K562 (cell line): ENCODE measurements at regions not wholly inside any gene's neighbourhood (a gene's known extent, or its start where the extent isn't known, plus 50 kb on each side); places are given as distances from the start of the nearest gene placed in this dataset.

Experiments used
- ATAC-seq: fragments of 200-7000 bp; cut with Tn5 transposase; 3 replicates; pipeline ENCODE4 v1.9.1; 2020; ENCODE audit warnings: moderate library complexity
- BruUV-seq: library from RNA; stranded (reverse); fragments of 400-500 nt; replicated peaks from 2 replicates; lab custom pipeline; 2021; lab: Mats Ljungman, UMichigan
- CTCF ChIA-PET: fragments of 300-600 bp; formaldehyde crosslinking; extraction: SDS; loops from one replicate; lab custom pipeline; 2021; ENCODE audit warnings: low intra/inter-chr PET ratio; lab: Yijun Ruan, JAX
- POLR2A ChIA-PET: fragments of 300-600, 350-650 bp; sonication (Branson Sonifier 250); formaldehyde crosslinking; extraction: SDS; loops from one replicate; lab custom pipeline; 2021; ENCODE audit warnings: antibody characterized with exemption, inconsistent platforms; lab: Yijun Ruan, JAX
- DNase-seq, 4 experiments: peaks; one replicate each; pipeline versions ENCODE4 v3.0.0 to v3.0.0-alpha.2; 2011 to 2018; ENCODE audit warnings: low spot score in 3 of 4, mixed read lengths in 3 of 4; ENCODE audit errors: extremely low read depth in 1 of 4
- FAIRE-seq: peaks from 2 replicates; lab custom pipeline; 2011; peaks lifted over from hg19 to GRCh38; lab: Jason Lieb, UNC
- H2AFZ ChIP-seq: 2 replicates; pipeline ENCODE4 v1.6.0; 2011; ENCODE audit warnings: low read depth, low read length, control low read depth, inconsistent platforms
- H3K27ac ChIP-seq: fragments of 200-600 bp; 3 replicates; pipeline ENCODE4 v1.8.0; 2011; ENCODE audit warnings: low read depth, mild to moderate bottlenecking, control low read depth, inconsistent platforms, low read length, moderate library complexity, mixed read lengths; ENCODE audit errors: extremely low read depth
- H3K27me3 ChIP-seq, 2 experiments: fragments of 300-600 bp in 1 of 2; 2 replicates in 1 of 2; 3 replicates in 1 of 2; pipeline versions ENCODE4 v1.6.0 to v1.8.0; 2011; ENCODE audit warnings: inconsistent platforms in 2 of 2, low read length in 2 of 2, mild to moderate bottlenecking in 1 of 2, mixed read lengths in 1 of 2, moderate library complexity in 1 of 2; ENCODE audit not compliant: control insufficient read depth in 2 of 2, insufficient read depth in 2 of 2
- H3K36me3 ChIP-seq: fragments of 300-600 bp; 3 replicates; pipeline ENCODE4 v1.8.0; 2011; ENCODE audit warnings: mild to moderate bottlenecking, low read length, inconsistent platforms; ENCODE audit not compliant: control insufficient read depth, insufficient read depth
- H3K4me1 ChIP-seq, 2 experiments: fragments of 200-600 bp in 1 of 2; replicated peaks in 1 of 2; 2 replicates in 1 of 2; 3 replicates in 1 of 2; pipeline versions ENCODE4 v1.5.1 to v1.8.0; 2011; ENCODE audit warnings: inconsistent platforms in 2 of 2, low read length in 2 of 2, mild to moderate bottlenecking in 1 of 2, mixed read lengths in 1 of 2, moderate library complexity in 1 of 2; ENCODE audit not compliant: control insufficient read depth in 2 of 2, insufficient read depth in 2 of 2
- H3K4me2 ChIP-seq: 2 replicates; pipeline ENCODE4 v1.6.1; 2011; ENCODE audit warnings: low read length, control low read depth, inconsistent platforms, mixed read lengths; ENCODE audit not compliant: insufficient read depth
- H3K4me3 ChIP-seq: fragments of 200-600 bp; sonication (generic), shearing (Covaris generic); 2 replicates; pipeline ENCODE4 v1.5.1; 2016; ENCODE audit warnings: control low read depth, inconsistent platforms
- H3K79me2 ChIP-seq: fragments of 200-600 bp; 3 replicates; pipeline ENCODE4 v1.8.0; 2011; ENCODE audit warnings: low read length, inconsistent platforms; ENCODE audit not compliant: control insufficient read depth, insufficient read depth
- H3K9ac ChIP-seq, 2 experiments: 2 replicates each; pipeline versions ENCODE4 v1.6.0 to v1.6.1; 2011; ENCODE audit warnings: low read depth in 2 of 2, low read length in 2 of 2, control low read depth in 1 of 2, inconsistent platforms in 1 of 2, mild to moderate bottlenecking in 1 of 2, mixed read lengths in 1 of 2; ENCODE audit not compliant: insufficient read depth in 1 of 2
- H3K9me1 ChIP-seq: one replicate; pipeline ENCODE4 v1.6.0; 2011; ENCODE audit warnings: inconsistent platforms, mild to moderate bottlenecking, low read length, moderate library complexity; ENCODE audit not compliant: control insufficient read depth, insufficient read depth
- H3K9me3 ChIP-seq: replicated peaks from 2 replicates; pipeline ENCODE4 v1.5.1; 2011; ENCODE audit warnings: low read depth, low read length, inconsistent platforms; ENCODE audit not compliant: control insufficient read depth, insufficient read depth
- H4K20me1 ChIP-seq: replicated peaks from 2 replicates; pipeline ENCODE4 v1.6.1; 2011; ENCODE audit warnings: low read length, inconsistent platforms, mixed read lengths; ENCODE audit not compliant: control insufficient read depth, insufficient read depth
- CBX1 ChIP-seq: sonication (generic); IDR thresholded peaks from 2 replicates; pipeline ENCODE4 v1.6.1; 2016; ENCODE audit warnings: antibody characterized with exemption, low read depth, mild to moderate bottlenecking
- CTBP1 ChIP-seq: fragments of 450-650 bp; IDR thresholded peaks from 2 replicates; pipeline ENCODE4 v1.6.1; 2016; ENCODE audit warnings: borderline replicate concordance
- FOXK1 ChIP-seq: sonication (generic); formaldehyde crosslinking; IDR thresholded peaks from 2 replicates; pipeline ENCODE4 v1.8.0; 2022; ENCODE audit warnings: missing genetic modification reagents, mild to moderate bottlenecking, borderline replicate concordance
- JUNB ChIP-seq: fragments of 450-650 bp; formaldehyde crosslinking; conservative IDR thresholded peaks from 2 replicates; pipeline ENCODE4 v1.4.0; 2020; ENCODE audit warnings: mild to moderate bottlenecking
- KAT8 ChIP-seq: fragments of 450-650 bp; IDR thresholded peaks from 2 replicates; pipeline ENCODE4 v1.6.1; 2016; ENCODE audit warnings: low read depth, mild to moderate bottlenecking
- MAFK ChIP-seq: IDR thresholded peaks from 2 replicates; pipeline ENCODE4 v1.6.1; 2011; ENCODE audit warnings: low read length, improper control_type of control experiment
- NBN ChIP-seq: fragments of 450-650 bp; IDR thresholded peaks from 2 replicates; pipeline ENCODE4 v1.6.1; 2016; ENCODE audit warnings: low read depth, mild to moderate bottlenecking
- NCOA4 ChIP-seq: fragments of 450-650 bp; IDR thresholded peaks from 2 replicates; pipeline ENCODE4 v1.6.1; 2018; ENCODE audit warnings: mild to moderate bottlenecking; ENCODE audit not compliant: partially characterized antibody
- NFIX ChIP-seq: fragments of 250-450 bp; sonication (Bioruptor Pico); IDR thresholded peaks from 2 replicates; pipeline ENCODE4 v1.4.0; 2020; ENCODE audit warnings: low read depth, mild to moderate bottlenecking, moderate library complexity
- NFYB ChIP-seq: IDR thresholded peaks from 2 replicates; pipeline ENCODE4 v1.6.1; 2011; ENCODE audit warnings: mild to moderate bottlenecking, moderate library complexity; ENCODE audit not compliant: insufficient read length; ENCODE audit errors: extremely low read depth
- PTBP1 ChIP-seq: fragments of 200-400 bp; formaldehyde crosslinking; IDR thresholded peaks from 2 replicates; pipeline ENCODE4 v1.6.1; 2017; ENCODE audit warnings: low read depth, low read length
- RBM15 ChIP-seq: fragments of 200-400 bp; formaldehyde crosslinking; IDR thresholded peaks from 2 replicates; pipeline ENCODE4 v1.6.1; 2018; ENCODE audit warnings: mild to moderate bottlenecking, low read length, moderate library complexity; ENCODE audit not compliant: insufficient read depth
- RFX5 ChIP-seq: IDR thresholded peaks from 2 replicates; pipeline ENCODE4 v1.6.1; 2011; ENCODE audit warnings: low read depth, mild to moderate bottlenecking, improper control_type of control experiment, low read length
- RNF2 ChIP-seq: sonication (generic); IDR thresholded peaks from 2 replicates; pipeline ENCODE4 v1.6.1; 2016
- SAFB2 ChIP-seq: fragments of 200-400 bp; formaldehyde crosslinking; IDR thresholded peaks from 2 replicates; pipeline ENCODE4 v1.6.1; 2018; ENCODE audit warnings: borderline replicate concordance, low read length, low read depth, moderate library complexity; ENCODE audit not compliant: severe bottlenecking
- SAP30 ChIP-seq: fragments of 200-600 bp; sonication (generic); IDR thresholded peaks from 2 replicates; pipeline ENCODE4 v1.6.1; 2012; ENCODE audit warnings: borderline replicate concordance, low read depth, mild to moderate bottlenecking, moderate library complexity, low read length, control low read depth, inconsistent platforms; ENCODE audit not compliant: insufficient read depth, poor library complexity, severe bottlenecking
- ZKSCAN1 ChIP-seq: fragments of 150-350 bp; IDR thresholded peaks from 2 replicates; pipeline ENCODE4 v1.6.1; 2016; ENCODE audit warnings: low read depth, low read length
- ZNF134 ChIP-seq: fragments of 250-450 bp; sonication (Bioruptor Pico); conservative IDR thresholded peaks from 2 replicates; pipeline ENCODE4 v1.4.0; 2020
- ZNF175 ChIP-seq: fragments of 200-800 bp; sonication (Bioruptor generic); IDR thresholded peaks from 2 replicates; pipeline ENCODE4 v1.6.1; 2016; ENCODE audit warnings: low read depth, mild to moderate bottlenecking, missing genetic modification characterization, missing compliant biosample characterization
- ZNF282 ChIP-seq: sonication (generic); formaldehyde crosslinking; IDR thresholded peaks from 2 replicates; pipeline ENCODE4 v1.8.1; 2023; ENCODE audit warnings: missing genetic modification reagents
- ZNF41 ChIP-seq: fragments of 250-450 bp; sonication (Bioruptor Pico); conservative IDR thresholded peaks from 2 replicates; pipeline ENCODE4 v1.4.0; 2020; ENCODE audit warnings: mild to moderate bottlenecking
- WGBS: fragments of 100-300 bp; shearing (Covaris generic); methylation state at CpG from one replicate; pipeline ENCODE4 v1.1.6; 2016; ENCODE audit warnings: low coverage, mixed read lengths; ENCODE audit not compliant: insufficient coverage; ENCODE audit errors: missing lambda C conversion rate; 5-methylcytosine and 5-hydroxymethylcytosine counted together
- in situ Hi-C: fragments of 300-500 bp; cut with MboI; formaldehyde crosslinking; loops from 4 replicates; pipeline ENCODE4 v1.15.0; 2018; ENCODE audit warnings: inconsistent platforms, mixed read lengths
- intact Hi-C: fragments of 100-400 bp; cut with micrococcal nuclease; formaldehyde crosslinking; loops from 2 replicates; pipeline ENCODE4 v1.14.2; 2022
- TF ChIP-seq, protein P1 (sequence below): fragments of 450-650 bp; formaldehyde crosslinking; IDR thresholded peaks from 2 replicates; pipeline ENCODE4 v1.4.0; 2020; ENCODE audit warnings: mild to moderate bottlenecking
- TF ChIP-seq, protein P2 (sequence below): fragments of 450-650 bp; IDR thresholded peaks from 2 replicates; pipeline ENCODE4 v1.6.1; 2016; ENCODE audit warnings: mild to moderate bottlenecking

DNA sequence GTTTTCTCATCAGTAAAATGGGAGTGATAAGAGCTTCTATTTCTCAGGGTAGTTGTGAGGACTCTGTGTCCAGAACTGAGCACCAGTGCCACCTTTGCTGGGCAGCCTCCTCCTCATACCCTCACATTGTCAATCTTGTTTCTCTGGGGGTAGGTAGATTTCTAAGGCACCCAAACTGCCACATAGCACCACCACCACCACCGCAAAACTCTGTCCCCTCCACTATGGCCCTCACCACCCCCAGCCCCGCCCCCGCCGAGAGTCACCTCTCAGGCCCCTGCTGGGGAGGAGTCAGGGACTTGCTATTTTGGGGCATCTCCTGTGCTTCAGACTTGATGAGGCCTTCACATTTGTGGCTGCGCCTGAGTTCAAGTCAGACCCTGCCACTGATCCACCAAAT lies 549.2 kb downstream of the PTPRU start (continued):
- TF ChIP-seq NBN, result no peak
- no peak for TF ChIP-seq NFIX
- TF ChIP-seq SAP30, result no peak
- no peak for TF ChIP-seq RFX5
- no peak for TF ChIP-seq RNF2
- no peak for TF ChIP-seq JUNB (CRISPR knock-in tag)
- TF ChIP-seq CBX1, result no peak
- no peak for TF ChIP-seq MAFK
- no peak for TF ChIP-seq SAFB2
- TF ChIP-seq, protein P1, sequence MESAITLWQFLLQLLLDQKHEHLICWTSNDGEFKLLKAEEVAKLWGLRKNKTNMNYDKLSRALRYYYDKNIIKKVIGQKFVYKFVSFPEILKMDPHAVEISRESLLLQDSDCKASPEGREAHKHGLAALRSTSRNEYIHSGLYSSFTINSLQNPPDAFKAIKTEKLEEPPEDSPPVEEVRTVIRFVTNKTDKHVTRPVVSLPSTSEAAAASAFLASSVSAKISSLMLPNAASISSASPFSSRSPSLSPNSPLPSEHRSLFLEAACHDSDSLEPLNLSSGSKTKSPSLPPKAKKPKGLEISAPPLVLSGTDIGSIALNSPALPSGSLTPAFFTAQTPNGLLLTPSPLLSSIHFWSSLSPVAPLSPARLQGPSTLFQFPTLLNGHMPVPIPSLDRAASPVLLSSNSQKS (CRISPR knock-in tag), result no peak
- no peak for TF ChIP-seq PTBP1

DNA sequence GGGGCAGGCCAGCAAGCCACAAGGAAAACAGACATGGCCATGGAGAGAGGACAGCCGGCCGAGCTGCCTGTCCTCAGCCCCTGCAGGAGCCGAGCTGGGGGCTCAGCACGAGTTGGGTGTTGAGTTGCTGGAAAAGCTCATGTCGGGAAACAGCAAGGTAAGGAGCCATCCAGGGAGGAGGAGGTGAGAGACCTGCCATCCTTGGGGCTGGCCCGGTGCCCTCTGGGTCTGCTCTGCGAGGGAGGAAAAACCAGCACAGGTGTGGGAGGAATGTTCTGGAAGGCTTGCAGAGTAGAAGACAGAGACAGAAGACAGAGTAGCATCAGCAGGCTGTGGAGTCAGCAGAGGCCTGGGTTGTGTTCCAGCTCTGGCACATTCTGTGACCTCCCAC lies 548.8 kb downstream of the PTPRU start:
- no peak overlapping the region for H3K9ac ChIP-seq
- peaks cover 0 to 2% of the 10 kb centered on the region in 2 experiments; a peak in 1 of 5 replicates for H3K4me1 ChIP-seq
- H3K27me3 ChIP-seq, result peaks cover 8 to 36% of the 10 kb centered on the region in 2 experiments; a peak in 4 of 5 replicates
- no peak for FAIRE-seq
- ChIA-PET POLR2A (no interaction called here), CTCF (no interaction called here)
- intact Hi-C loops (no loop called here), in situ Hi-C loops (no loop called here)
- no peaks in the 10 kb centered on the region for H3K79me2 ChIP-seq
- no peak for DNase-seq
- no peaks in the 10 kb centered on the region for H3K36me3 ChIP-seq
- 2% methylated on average over 7 of the region's 7 CpGs for WGBS
- H3K9me3 ChIP-seq, result no peaks in the 10 kb centered on the region
- H3K4me3 ChIP-seq, result no peak overlapping the region
- no peak overlapping the region for H3K4me2 ChIP-seq
- H4K20me1 ChIP-seq, result no peaks in the 10 kb centered on the region
- no peak for TF ChIP-seq RBM15
- no peak for TF ChIP-seq ZNF41 (CRISPR knock-in tag)
- TF ChIP-seq NFYB, result no peak
- TF ChIP-seq FOXK1 (CRISPR knock-in tag), result no peak
- no peak for TF ChIP-seq CTBP1
- TF ChIP-seq ZNF282 (CRISPR knock-in tag), result no peak
- TF ChIP-seq, protein P2, sequence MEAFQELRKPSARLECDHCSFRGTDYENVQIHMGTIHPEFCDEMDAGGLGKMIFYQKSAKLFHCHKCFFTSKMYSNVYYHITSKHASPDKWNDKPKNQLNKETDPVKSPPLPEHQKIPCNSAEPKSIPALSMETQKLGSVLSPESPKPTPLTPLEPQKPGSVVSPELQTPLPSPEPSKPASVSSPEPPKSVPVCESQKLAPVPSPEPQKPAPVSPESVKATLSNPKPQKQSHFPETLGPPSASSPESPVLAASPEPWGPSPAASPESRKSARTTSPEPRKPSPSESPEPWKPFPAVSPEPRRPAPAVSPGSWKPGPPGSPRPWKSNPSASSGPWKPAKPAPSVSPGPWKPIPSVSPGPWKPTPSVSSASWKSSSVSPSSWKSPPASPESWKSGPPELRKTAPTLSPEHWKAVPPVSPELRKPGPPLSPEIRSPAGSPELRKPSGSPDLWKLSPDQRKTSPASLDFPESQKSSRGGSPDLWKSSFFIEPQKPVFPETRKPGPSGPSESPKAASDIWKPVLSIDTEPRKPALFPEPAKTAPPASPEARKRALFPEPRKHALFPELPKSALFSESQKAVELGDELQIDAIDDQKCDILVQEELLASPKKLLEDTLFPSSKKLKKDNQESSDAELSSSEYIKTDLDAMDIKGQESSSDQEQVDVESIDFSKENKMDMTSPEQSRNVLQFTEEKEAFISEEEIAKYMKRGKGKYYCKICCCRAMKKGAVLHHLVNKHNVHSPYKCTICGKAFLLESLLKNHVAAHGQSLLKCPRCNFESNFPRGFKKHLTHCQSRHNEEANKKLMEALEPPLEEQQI, result no peak
- no peak for TF ChIP-seq ZKSCAN1
- TF ChIP-seq NCOA4, result no peak
- no peak for TF ChIP-seq ZNF134 (CRISPR knock-in tag)
- no peak for TF ChIP-seq ZNF175 (CRISPR knock-in tag)
- TF ChIP-seq KAT8, result no peak
- no peak overlapping the region for H2AFZ ChIP-seq
- no peak for ATAC-seq
- H3K27ac ChIP-seq, result no peak overlapping the region
- no peaks in the 10 kb centered on the region for H3K9me1 ChIP-seq
- no TSS peak for BruUV-seq
